ENCODE measurements at regions not wholly inside any gene's neighbourhood (a gene's known extent, or its start where the extent isn't known, plus 50 kb on each side); places are given as distances from the start of the nearest gene placed in this dataset.
"Not testable (repeated sequence)": the region's sequence is repeated elsewhere in the genome, so short reads cannot be mapped to it uniquely, and the experiment has no call there.

GRCh38 chr14:92247947-92248346 lies 75.0 kb upstream of the SLC24A4 start:
- Histone ChIP-seq H3K36me3 (ENCODE audit: control insufficient read depth in 2 of 2, insufficient read depth in 2 of 2, low read length in 1 of 2) (no peaks in the 10 kb centered on the region), H3K4me3 (ENCODE audit: low read length in 2 of 2) (no peak overlapping the region), H3K27me3 (ENCODE audit: control insufficient read depth in 2 of 2, insufficient read depth in 1 of 2, low read length in 1 of 2) (peaks cover under 1 to 20% of the 10 kb centered on the region in 2 donors), H3K4me1 (ENCODE audit: control insufficient read depth in 2 of 2, insufficient read depth in 2 of 2, low read length in 2 of 2) (no peaks in the 10 kb centered on the region), H3K27ac (ENCODE audit: low read depth in 1 of 2, low read length in 1 of 2) (no peak overlapping the region), H3K9me3 (ENCODE audit: control insufficient read depth in 2 of 2, insufficient read depth in 1 of 2, low read length in 1 of 2) (peaks cover 0 to 15% of the 10 kb centered on the region in 2 donors)
- 90% methylated on average over 9 of the region's 9 CpGs for WGBS
- DNase-seq (ENCODE audit: low read depth in 6 of 9, low spot score in 9 of 9) = no peak

- Histone ChIP-seq H3K4me3 (ENCODE audit: low read length in 2 of 2) (no peak overlapping the region), H3K9me3 (ENCODE audit: control insufficient read depth in 2 of 2, insufficient read depth in 1 of 2, low read length in 1 of 2) (peaks cover 0 to 15% of the 10 kb centered on the region in 2 donors), H3K27me3 (ENCODE audit: control insufficient read depth in 2 of 2, insufficient read depth in 1 of 2, low read length in 1 of 2) (peaks cover 7 to 28% of the 10 kb centered on the region in 2 donors), H3K4me1 (ENCODE audit: control insufficient read depth in 2 of 2, insufficient read depth in 2 of 2, low read length in 2 of 2) (no peaks in the 10 kb centered on the region), H3K27ac (ENCODE audit: low read depth in 1 of 2, low read length in 1 of 2) (no peak overlapping the region), H3K36me3 (ENCODE audit: control insufficient read depth in 2 of 2, insufficient read depth in 2 of 2, low read length in 1 of 2) (no peaks in the 10 kb centered on the region)
- WGBS = 84% methylated on average over 3 of the region's 3 CpGs
- DNase-seq (ENCODE audit: low read depth in 6 of 9, low spot score in 9 of 9) = no peak
Measured at GRCh38 chr14:92248696-92249095, 74.3 kb upstream of the SLC24A4 start.

GRCh38 chr14:92250366-92250765 lies 72.6 kb upstream of the SLC24A4 start:
- H3K27ac ChIP-seq (ENCODE audit: low read depth in 1 of 2, low read length in 1 of 2); H3K36me3 ChIP-seq (ENCODE audit: control insufficient read depth in 2 of 2, insufficient read depth in 2 of 2, low read length in 1 of 2); DNase-seq (ENCODE audit: low read depth in 6 of 9, low spot score in 9 of 9); H3K9me3 ChIP-seq (ENCODE audit: control insufficient read depth in 2 of 2, insufficient read depth in 1 of 2, low read length in 1 of 2); H3K4me1 ChIP-seq (ENCODE audit: control insufficient read depth in 2 of 2, insufficient read depth in 2 of 2, low read length in 2 of 2); H3K4me3 ChIP-seq (ENCODE audit: low read length in 2 of 2): not testable (repeated sequence)
- peaks cover 15 to 45% of the 10 kb centered on the region in 2 donors for H3K27me3 ChIP-seq (ENCODE audit: control insufficient read depth in 2 of 2, insufficient read depth in 1 of 2, low read length in 1 of 2)
- 89% methylated on average over 8 of the region's 8 CpGs for WGBS

- H3K36me3 ChIP-seq (ENCODE audit: control insufficient read depth in 2 of 2, insufficient read depth in 2 of 2, low read length in 1 of 2) = no peaks in the 10 kb centered on the region
- H3K27me3 ChIP-seq (ENCODE audit: control insufficient read depth in 2 of 2, insufficient read depth in 1 of 2, low read length in 1 of 2) = peaks cover 19 to 60% of the 10 kb centered on the region in 2 donors
- no peaks in the 10 kb centered on the region for H3K4me1 ChIP-seq (ENCODE audit: control insufficient read depth in 2 of 2, insufficient read depth in 2 of 2, low read length in 2 of 2)
- no peak for DNase-seq (ENCODE audit: low read depth in 6 of 9, low spot score in 9 of 9)
- WGBS = 85% methylated on average over 16 of the region's 16 CpGs
- H3K4me3 ChIP-seq (ENCODE audit: low read length in 2 of 2) = no peak overlapping the region
- H3K9me3 ChIP-seq (ENCODE audit: control insufficient read depth in 2 of 2, insufficient read depth in 1 of 2, low read length in 1 of 2) = no peaks in the 10 kb centered on the region
- no peak overlapping the region for H3K27ac ChIP-seq (ENCODE audit: low read depth in 1 of 2, low read length in 1 of 2)
Measured at GRCh38 chr14:92252323-92252722, 70.6 kb upstream of the SLC24A4 start.

- peaks cover 19 to 59% of the 10 kb centered on the region in 2 donors for H3K27me3 ChIP-seq (ENCODE audit: control insufficient read depth in 2 of 2, insufficient read depth in 1 of 2, low read length in 1 of 2)
- no peaks in the 10 kb centered on the region for H3K9me3 ChIP-seq (ENCODE audit: control insufficient read depth in 2 of 2, insufficient read depth in 1 of 2, low read length in 1 of 2)
- H3K27ac ChIP-seq (ENCODE audit: low read depth in 1 of 2, low read length in 1 of 2) = no peak overlapping the region
- DNase-seq (ENCODE audit: low read depth in 6 of 9, low spot score in 9 of 9) = no peak
- H3K36me3 ChIP-seq (ENCODE audit: control insufficient read depth in 2 of 2, insufficient read depth in 2 of 2, low read length in 1 of 2) = no peaks in the 10 kb centered on the region
- no peak overlapping the region for H3K4me3 ChIP-seq (ENCODE audit: low read length in 2 of 2)
- 54% methylated on average over 15 of the region's 15 CpGs for WGBS
- H3K4me1 ChIP-seq (ENCODE audit: control insufficient read depth in 2 of 2, insufficient read depth in 2 of 2, low read length in 2 of 2) = no peaks in the 10 kb centered on the region
Measured at GRCh38 chr14:92253381-92253894, 69.5 kb upstream of the SLC24A4 start.

- Histone ChIP-seq H3K9me3 (ENCODE audit: control insufficient read depth in 2 of 2, insufficient read depth in 1 of 2, low read length in 1 of 2) (no peaks in the 10 kb centered on the region), H3K27ac (ENCODE audit: low read depth in 1 of 2, low read length in 1 of 2) (no peak overlapping the region), H3K36me3 (ENCODE audit: control insufficient read depth in 2 of 2, insufficient read depth in 2 of 2, low read length in 1 of 2) (no peaks in the 10 kb centered on the region), H3K4me3 (ENCODE audit: low read length in 2 of 2) (no peak overlapping the region), H3K4me1 (ENCODE audit: control insufficient read depth in 2 of 2, insufficient read depth in 2 of 2, low read length in 2 of 2) (no peaks in the 10 kb centered on the region), H3K27me3 (ENCODE audit: control insufficient read depth in 2 of 2, insufficient read depth in 1 of 2, low read length in 1 of 2) (peaks cover 19 to 60% of the 10 kb centered on the region in 2 donors)
- 27% methylated on average over 18 of the region's 18 CpGs for WGBS
- DNase-seq (ENCODE audit: low read depth in 6 of 9, low spot score in 9 of 9) = no peak
Measured at GRCh38 chr14:92254786-92255185, 68.2 kb upstream of the SLC24A4 start.

- Histone ChIP-seq H3K4me3 (ENCODE audit: low read length in 2 of 2) (no peak overlapping the region), H3K36me3 (ENCODE audit: control insufficient read depth in 2 of 2, insufficient read depth in 2 of 2, low read length in 1 of 2) (no peaks in the 10 kb centered on the region), H3K4me1 (ENCODE audit: control insufficient read depth in 2 of 2, insufficient read depth in 2 of 2, low read length in 2 of 2) (peaks cover 0 to 2% of the 10 kb centered on the region in 2 donors), H3K9me3 (ENCODE audit: control insufficient read depth in 2 of 2, insufficient read depth in 1 of 2, low read length in 1 of 2) (no peaks in the 10 kb centered on the region), H3K27ac (ENCODE audit: low read depth in 1 of 2, low read length in 1 of 2) (no peak overlapping the region), H3K27me3 (ENCODE audit: control insufficient read depth in 2 of 2, insufficient read depth in 1 of 2, low read length in 1 of 2) (peaks cover 13 to 34% of the 10 kb centered on the region in 2 donors)
- 65% methylated on average over 3 of the region's 3 CpGs for WGBS
- DNase-seq (ENCODE audit: low read depth in 6 of 9, low spot score in 9 of 9) = no peak
Measured at GRCh38 chr14:92258934-92259333, 64.0 kb upstream of the SLC24A4 start.

GRCh38 chr14:92259613-92260357 lies 63.2 kb upstream of the SLC24A4 start:
- WGBS = 78% methylated on average over 6 of the region's 6 CpGs
- H3K4me3 ChIP-seq (ENCODE audit: low read length in 2 of 2) = no peak overlapping the region
- DNase-seq (ENCODE audit: low read depth in 6 of 9, low spot score in 9 of 9) = peak in 1 of 9 donors; percentile 26
- H3K9me3 ChIP-seq (ENCODE audit: control insufficient read depth in 2 of 2, insufficient read depth in 1 of 2, low read length in 1 of 2) = no peaks in the 10 kb centered on the region
- no peaks in the 10 kb centered on the region for H3K36me3 ChIP-seq (ENCODE audit: control insufficient read depth in 2 of 2, insufficient read depth in 2 of 2, low read length in 1 of 2)
- H3K27ac ChIP-seq (ENCODE audit: low read depth in 1 of 2, low read length in 1 of 2) = peak overlapping the region in 1 of 2 donors; percentile 27
- peaks cover 6 to 25% of the 10 kb centered on the region in 2 donors for H3K27me3 ChIP-seq (ENCODE audit: control insufficient read depth in 2 of 2, insufficient read depth in 1 of 2, low read length in 1 of 2)
- H3K4me1 ChIP-seq (ENCODE audit: control insufficient read depth in 2 of 2, insufficient read depth in 2 of 2, low read length in 2 of 2) = peaks cover 0 to 5% of the 10 kb centered on the region in 2 donors

GRCh38 chr14:92263681-92264080 lies 59.3 kb upstream of the SLC24A4 start:
- H3K27me3 ChIP-seq (ENCODE audit: control insufficient read depth in 2 of 2, insufficient read depth in 1 of 2, low read length in 1 of 2) = peaks cover 0 to 4% of the 10 kb centered on the region in 2 donors
- no peak overlapping the region for H3K27ac ChIP-seq (ENCODE audit: low read depth in 1 of 2, low read length in 1 of 2)
- WGBS = 71% methylated on average over 8 of the region's 8 CpGs
- no peaks in the 10 kb centered on the region for H3K36me3 ChIP-seq (ENCODE audit: control insufficient read depth in 2 of 2, insufficient read depth in 2 of 2, low read length in 1 of 2)
- peaks cover 0 to 5% of the 10 kb centered on the region in 2 donors for H3K4me1 ChIP-seq (ENCODE audit: control insufficient read depth in 2 of 2, insufficient read depth in 2 of 2, low read length in 2 of 2)
- peak in 1 of 9 donors; percentile 18 for DNase-seq (ENCODE audit: low read depth in 6 of 9, low spot score in 9 of 9)
- no peaks in the 10 kb centered on the region for H3K9me3 ChIP-seq (ENCODE audit: control insufficient read depth in 2 of 2, insufficient read depth in 1 of 2, low read length in 1 of 2)
- H3K4me3 ChIP-seq (ENCODE audit: low read length in 2 of 2) = no peak overlapping the region

All from thymus (tissue), 11 donors.